GM12872 (cell line): ENCODE measurements at regions not wholly inside any gene's neighbourhood (a gene's known extent, or its start where the extent isn't known, plus 50 kb on each side); places are given as distances from the start of the nearest gene placed in this dataset.

ENCODE experiments used
- TF ChIP-seq, protein P1 (sequence below): IDR thresholded peaks from 3 replicates; pipeline ENCODE4 v1.5.1; 2011; ENCODE audit warnings: low read depth, mild to moderate bottlenecking, low read length, moderate library complexity; ENCODE audit not compliant: insufficient read depth

DNA sequence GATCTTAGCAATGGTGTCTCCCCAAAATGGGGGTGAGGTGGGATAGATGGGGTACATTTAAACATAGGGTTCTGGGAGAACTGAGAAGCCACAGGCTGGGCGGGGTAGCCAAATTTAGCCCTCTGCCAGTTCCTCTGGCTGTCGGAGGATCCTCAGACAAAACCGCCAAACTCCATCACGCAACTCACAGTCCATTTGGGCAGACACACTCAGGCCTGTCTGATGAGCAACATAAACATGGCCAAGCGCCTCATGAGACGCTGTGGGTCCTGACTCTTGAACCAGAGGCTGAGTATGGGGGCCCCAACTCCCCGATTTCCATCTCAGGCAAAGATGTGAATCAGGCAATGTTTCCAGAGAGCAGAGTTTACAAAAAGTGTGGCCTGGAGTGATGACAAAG, 162.3 kb downstream of the FGF18 start:
- TF ChIP-seq, protein P1, sequence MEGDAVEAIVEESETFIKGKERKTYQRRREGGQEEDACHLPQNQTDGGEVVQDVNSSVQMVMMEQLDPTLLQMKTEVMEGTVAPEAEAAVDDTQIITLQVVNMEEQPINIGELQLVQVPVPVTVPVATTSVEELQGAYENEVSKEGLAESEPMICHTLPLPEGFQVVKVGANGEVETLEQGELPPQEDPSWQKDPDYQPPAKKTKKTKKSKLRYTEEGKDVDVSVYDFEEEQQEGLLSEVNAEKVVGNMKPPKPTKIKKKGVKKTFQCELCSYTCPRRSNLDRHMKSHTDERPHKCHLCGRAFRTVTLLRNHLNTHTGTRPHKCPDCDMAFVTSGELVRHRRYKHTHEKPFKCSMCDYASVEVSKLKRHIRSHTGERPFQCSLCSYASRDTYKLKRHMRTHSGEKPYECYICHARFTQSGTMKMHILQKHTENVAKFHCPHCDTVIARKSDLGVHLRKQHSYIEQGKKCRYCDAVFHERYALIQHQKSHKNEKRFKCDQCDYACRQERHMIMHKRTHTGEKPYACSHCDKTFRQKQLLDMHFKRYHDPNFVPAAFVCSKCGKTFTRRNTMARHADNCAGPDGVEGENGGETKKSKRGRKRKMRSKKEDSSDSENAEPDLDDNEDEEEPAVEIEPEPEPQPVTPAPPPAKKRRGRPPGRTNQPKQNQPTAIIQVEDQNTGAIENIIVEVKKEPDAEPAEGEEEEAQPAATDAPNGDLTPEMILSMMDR = no peak

DNA sequence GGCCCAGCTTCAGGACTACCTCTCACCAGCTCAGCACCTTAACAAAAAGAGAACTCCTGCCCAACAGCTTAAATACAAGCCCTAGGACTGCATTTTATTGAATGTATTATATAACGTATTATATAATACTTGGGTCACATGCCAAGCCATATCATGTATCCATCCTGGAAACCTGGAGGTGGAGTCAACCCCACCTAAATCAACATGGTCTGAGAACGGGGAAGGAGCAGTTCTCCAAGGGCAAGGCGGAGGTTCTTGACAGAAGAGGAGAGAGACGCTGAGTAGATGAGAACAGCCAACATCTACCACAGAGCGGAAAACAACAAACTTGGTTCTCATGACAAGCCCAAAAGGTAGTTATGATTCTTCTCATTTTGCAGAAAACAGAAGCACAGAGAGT, 163.4 kb downstream of the FGF18 start:
- TF ChIP-seq, protein P1 = no peak

DNA sequence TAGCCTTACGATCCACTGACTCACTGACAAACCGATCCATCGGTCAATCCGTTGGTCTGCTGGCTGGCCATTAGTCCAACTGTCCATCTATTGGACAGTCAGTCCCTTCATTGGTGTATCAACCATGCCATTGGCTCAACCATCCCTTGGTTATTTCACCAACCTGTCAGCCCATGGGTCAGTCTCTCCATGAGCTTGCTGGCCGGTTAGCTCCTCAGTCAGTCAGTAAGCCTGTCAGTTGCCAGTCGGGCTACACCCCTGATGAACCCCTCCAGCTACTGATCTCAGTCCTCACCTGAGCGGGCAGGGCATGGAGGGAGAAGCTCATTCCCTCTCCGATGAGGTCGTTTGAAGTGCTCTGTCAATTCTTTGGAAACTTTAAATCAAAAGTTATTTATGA, 166.5 kb downstream of the FGF18 start:
- TF ChIP-seq, protein P1 = no peak

DNA sequence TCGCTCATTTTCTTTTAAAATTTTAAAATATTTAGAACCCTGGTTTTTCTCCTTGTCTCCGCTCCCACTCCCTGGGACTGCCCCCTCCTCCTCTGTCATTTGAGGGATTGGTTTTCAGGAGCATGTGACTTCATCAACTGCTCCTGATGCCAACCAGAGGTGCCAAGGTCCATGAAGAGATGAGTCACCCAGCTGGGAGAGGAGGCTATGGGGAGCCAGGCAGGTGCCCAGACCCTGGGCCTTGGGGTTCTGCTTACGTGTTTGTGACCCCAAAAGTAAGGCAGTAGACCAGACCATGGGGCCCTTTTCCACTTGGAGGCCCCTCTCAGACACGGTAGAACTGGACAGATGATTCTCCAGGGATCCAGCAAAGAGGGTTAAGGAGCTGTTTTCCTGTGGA, 167.0 kb downstream of the FGF18 start:
- TF ChIP-seq, protein P1 = no peak

DNA sequence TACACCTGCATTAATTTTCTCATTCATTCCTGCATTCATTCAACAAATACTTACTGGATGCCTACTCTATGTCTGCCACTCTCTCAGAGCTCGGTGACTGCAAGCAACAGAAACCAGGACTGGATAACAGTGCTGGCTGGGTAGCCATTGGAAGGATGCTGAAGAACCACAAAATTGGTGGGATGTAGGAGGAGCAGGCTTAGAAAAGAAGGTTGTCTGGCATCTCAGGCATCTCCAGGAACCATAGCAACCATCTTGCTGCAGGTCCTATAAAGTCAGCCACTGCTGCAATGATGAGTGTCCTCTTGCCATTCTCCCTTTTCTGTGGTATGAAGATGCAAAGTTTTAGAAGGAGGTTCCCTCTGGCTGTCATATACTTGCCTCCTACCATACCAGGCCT, 168.6 kb downstream of the FGF18 start:
- TF ChIP-seq, protein P1 = no peak

DNA sequence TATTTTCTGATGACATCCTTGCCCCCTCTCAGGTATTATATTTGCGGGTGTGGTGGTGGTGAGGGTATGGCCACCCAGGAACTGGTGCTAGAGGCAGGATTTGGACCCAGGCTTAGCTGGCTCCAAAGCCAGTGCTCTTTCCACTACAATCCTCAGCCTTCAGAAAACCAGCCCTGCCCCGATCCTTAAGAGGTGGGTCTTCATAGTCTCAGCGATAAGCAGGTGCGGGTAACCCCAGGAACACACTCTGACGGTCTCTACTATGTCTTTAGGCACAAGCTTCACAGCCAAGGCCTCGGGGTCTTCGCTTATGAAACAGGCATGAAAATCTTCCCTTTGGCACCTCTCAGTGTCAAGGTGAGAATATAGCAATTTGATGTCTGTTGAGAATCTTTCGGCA, 169.3 kb downstream of the FGF18 start:
- TF ChIP-seq, protein P1 = no peak

DNA sequence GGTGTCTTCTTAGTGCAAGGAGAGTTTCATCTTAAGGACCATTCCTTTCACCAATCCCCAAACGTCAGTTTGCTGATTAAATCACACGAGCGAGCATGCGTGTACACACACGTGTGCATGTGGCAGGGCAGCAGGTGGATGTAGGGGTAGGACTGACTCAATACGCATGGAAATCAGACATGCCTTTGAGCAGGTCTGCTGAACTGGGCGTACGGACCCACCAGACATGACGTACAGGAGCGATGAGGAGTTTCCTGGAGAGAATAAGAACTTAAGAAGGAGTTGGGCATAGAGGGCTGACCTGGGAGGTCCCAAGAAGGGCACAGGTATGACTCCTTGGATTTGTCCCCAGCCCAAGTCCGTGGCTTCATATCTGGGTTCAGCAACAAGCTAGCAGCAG, 170.0 kb downstream of the FGF18 start:
- TF ChIP-seq, protein P1 = no peak

DNA sequence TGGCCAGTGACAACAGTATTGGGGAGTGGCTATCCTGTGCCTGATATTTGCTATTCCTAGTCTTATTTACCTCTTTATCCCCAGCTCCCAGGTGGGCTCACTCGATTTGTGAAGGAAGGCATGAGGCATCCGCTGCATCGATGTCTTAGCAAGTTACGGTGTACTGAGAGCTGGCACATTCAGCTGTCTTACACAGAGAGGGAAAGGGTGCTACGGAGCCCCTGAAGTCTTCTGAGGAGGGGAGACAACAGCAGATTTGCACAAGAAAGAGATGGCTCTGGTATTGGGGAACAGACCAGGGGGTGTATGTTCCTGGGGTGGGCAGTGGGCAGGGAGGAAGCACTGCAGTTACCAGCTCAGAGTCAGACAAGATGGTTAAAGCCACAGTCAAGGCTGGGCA, 172.6 kb downstream of the FGF18 start:
- TF ChIP-seq, protein P1 = no peak
